ENCODE measurements at regions not wholly inside any gene's neighbourhood (a gene's known extent, or its start where the extent isn't known, plus 50 kb on each side); places are given as distances from the start of the nearest gene placed in this dataset.

DNA sequence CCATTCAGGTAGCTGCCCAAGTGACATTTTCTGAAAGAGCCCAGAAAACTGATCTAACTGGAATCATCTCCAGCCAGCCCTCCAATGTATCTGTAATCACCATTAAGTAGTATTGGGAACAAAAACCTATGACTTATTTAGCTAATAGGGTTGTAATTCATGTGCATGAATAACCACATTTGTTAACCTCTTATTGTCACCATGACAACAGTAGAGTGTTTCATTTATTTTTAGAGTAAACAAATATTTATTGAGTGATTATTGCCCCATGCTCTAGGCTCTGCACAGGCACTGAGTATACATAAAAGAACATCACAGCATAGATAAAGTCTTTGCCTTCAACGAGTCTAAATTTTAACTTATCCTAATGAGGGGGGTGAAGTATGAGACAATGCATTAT, 265.4 kb upstream of the UBE2E3 start:
- TF ChIP-seq, protein P1, sequence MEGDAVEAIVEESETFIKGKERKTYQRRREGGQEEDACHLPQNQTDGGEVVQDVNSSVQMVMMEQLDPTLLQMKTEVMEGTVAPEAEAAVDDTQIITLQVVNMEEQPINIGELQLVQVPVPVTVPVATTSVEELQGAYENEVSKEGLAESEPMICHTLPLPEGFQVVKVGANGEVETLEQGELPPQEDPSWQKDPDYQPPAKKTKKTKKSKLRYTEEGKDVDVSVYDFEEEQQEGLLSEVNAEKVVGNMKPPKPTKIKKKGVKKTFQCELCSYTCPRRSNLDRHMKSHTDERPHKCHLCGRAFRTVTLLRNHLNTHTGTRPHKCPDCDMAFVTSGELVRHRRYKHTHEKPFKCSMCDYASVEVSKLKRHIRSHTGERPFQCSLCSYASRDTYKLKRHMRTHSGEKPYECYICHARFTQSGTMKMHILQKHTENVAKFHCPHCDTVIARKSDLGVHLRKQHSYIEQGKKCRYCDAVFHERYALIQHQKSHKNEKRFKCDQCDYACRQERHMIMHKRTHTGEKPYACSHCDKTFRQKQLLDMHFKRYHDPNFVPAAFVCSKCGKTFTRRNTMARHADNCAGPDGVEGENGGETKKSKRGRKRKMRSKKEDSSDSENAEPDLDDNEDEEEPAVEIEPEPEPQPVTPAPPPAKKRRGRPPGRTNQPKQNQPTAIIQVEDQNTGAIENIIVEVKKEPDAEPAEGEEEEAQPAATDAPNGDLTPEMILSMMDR (IDR thresholded peaks at IDR 0.05) = no peak
- TF ChIP-seq EP300 (IDR thresholded peaks at IDR 0.05) (no peak), POLR2AphosphoS5 (IDR thresholded peaks at IDR 0.05) (no peak), POLR2A (IDR thresholded peaks at IDR 0.05) (no peak)

All from sigmoid colon (tissue), 4 donors.